GM15510 (cell line): ENCODE measurements at regions not wholly inside any gene's neighbourhood (a gene's known extent, or its start where the extent isn't known, plus 50 kb on each side); places are given as distances from the start of the nearest gene placed in this dataset.

Experiments used
- POLR2A ChIP-seq: IDR thresholded peaks from 3 replicates; pipeline ENCODE4 v1.6.1; 2011; ENCODE audit warnings: borderline replicate concordance; ENCODE audit not compliant: insufficient read length; ENCODE audit errors: extremely low read depth

- no peak for TF ChIP-seq POLR2A
Measured at GRCh38 chr2:121055088-121055487, 229.9 kb downstream of the TFCP2L1 start.

- no peak for TF ChIP-seq POLR2A
Measured at GRCh38 chr2:121055501-121055900, 229.5 kb downstream of the TFCP2L1 start.

GRCh38 chr2:121058852-121059558 lies 226.0 kb downstream of the TFCP2L1 start:
- no peak for TF ChIP-seq POLR2A

GRCh38 chr2:121059651-121060649 lies 225.1 kb downstream of the TFCP2L1 start:
- TF ChIP-seq POLR2A = no peak

- TF ChIP-seq POLR2A = no peak
Measured at GRCh38 chr2:121061633-121062032, 223.4 kb downstream of the TFCP2L1 start.

GRCh38 chr2:121063471-121063870 lies 221.5 kb downstream of the TFCP2L1 start:
- TF ChIP-seq POLR2A = no peak

- no peak for TF ChIP-seq POLR2A
Measured at GRCh38 chr2:121064186-121064585, 220.8 kb downstream of the TFCP2L1 start.

- TF ChIP-seq POLR2A = no peak
Measured at GRCh38 chr2:121065239-121065638, 219.8 kb downstream of the TFCP2L1 start.

- no peak for TF ChIP-seq POLR2A
Measured at GRCh38 chr2:121066526-121066925, 218.5 kb downstream of the TFCP2L1 start.

GRCh38 chr2:121068851-121069250 lies 216.2 kb downstream of the TFCP2L1 start:
- no peak for TF ChIP-seq POLR2A

- no peak for TF ChIP-seq POLR2A
Measured at GRCh38 chr2:121069434-121069969, 215.5 kb downstream of the TFCP2L1 start.

GRCh38 chr2:121071034-121071504 lies 213.9 kb downstream of the TFCP2L1 start:
- no peak for TF ChIP-seq POLR2A

- no peak for TF ChIP-seq POLR2A
Measured at GRCh38 chr2:121072784-121073183, 212.2 kb downstream of the TFCP2L1 start.

- no peak for TF ChIP-seq POLR2A
Measured at GRCh38 chr2:121073320-121074210, 211.4 kb downstream of the TFCP2L1 start.
